SU-DHL-6 (cell line): ENCODE measurements at regions not wholly inside any gene's neighbourhood (a gene's known extent, or its start where the extent isn't known, plus 50 kb on each side); places are given as distances from the start of the nearest gene placed in this dataset.
"Not testable (repeated sequence)": the region's sequence is repeated elsewhere in the genome, so short reads cannot be mapped to it uniquely, and the experiment has no call there.

Experiments used
- H2AFZ ChIP-seq: fragments of 200-600 bp; sonication (generic); 2 replicates; pipeline ENCODE4 v1.6.1; 2014; ENCODE audit warnings: low read depth, mild to moderate bottlenecking, moderate library complexity, mixed read lengths, antibody characterized with exemption, low read length; ENCODE audit not compliant: severe bottlenecking
- H3F3A ChIP-seq: fragments of 200-600 bp; shearing (Covaris generic); 2 replicates; pipeline ENCODE4 v1.6.0; 2016; ENCODE audit warnings: antibody characterized with exemption, mild to moderate bottlenecking; ENCODE audit not compliant: insufficient read depth
- H3K27ac ChIP-seq: fragments of 200-600 bp; sonication (generic); 2 replicates; pipeline ENCODE4 v1.5.1; 2016; ENCODE audit warnings: low read depth, mild to moderate bottlenecking, low read length, moderate library complexity, mixed read lengths
- H3K27me3 ChIP-seq: fragments of 200-600 bp; sonication (generic), shearing (Covaris generic); 2 replicates; pipeline ENCODE4 v1.6.0; 2014; ENCODE audit warnings: mild to moderate bottlenecking, low read length
- H3K36me3 ChIP-seq: fragments of 200-600 bp; sonication (generic); 2 replicates; pipeline ENCODE4 v1.6.1; 2014; ENCODE audit warnings: mild to moderate bottlenecking, low read length, mixed read lengths
- H3K4me2 ChIP-seq: fragments of 300-600, 200-600 bp; shearing (Covaris generic), sonication (generic); 2 replicates; pipeline ENCODE4 v1.6.0; 2014; ENCODE audit warnings: low read length, low read depth, mild to moderate bottlenecking; ENCODE audit not compliant: poor library complexity, severe bottlenecking
- H3K4me3 ChIP-seq: fragments of 200-600 bp; sonication (generic); 2 replicates; pipeline ENCODE4 v1.5.1; 2014; ENCODE audit warnings: antibody characterized with exemption, low read length, mild to moderate bottlenecking, mixed read lengths; ENCODE audit not compliant: insufficient read depth, poor library complexity, severe bottlenecking
- H3K79me2 ChIP-seq: fragments of 200-600 bp; sonication (generic); 2 replicates; pipeline ENCODE4 v1.6.1; 2014; ENCODE audit warnings: mild to moderate bottlenecking, low read length, moderate library complexity; ENCODE audit not compliant: insufficient read depth
- H3K9ac ChIP-seq: fragments of 200-600 bp; sonication (generic); 2 replicates; pipeline ENCODE4 v1.7.0; 2014; ENCODE audit warnings: mild to moderate bottlenecking, low read length
- H3K9me2 ChIP-seq: fragments of 200-600 bp; sonication (generic); replicated peaks from 2 replicates; pipeline ENCODE4 v1.6.1; 2014; ENCODE audit warnings: low read length; ENCODE audit not compliant: insufficient read depth
- H3K9me3 ChIP-seq: fragments of 200-600 bp; sonication (generic); 2 replicates; pipeline ENCODE4 v1.6.1; 2014; ENCODE audit warnings: low read length, mixed read lengths; ENCODE audit not compliant: insufficient read depth
- H4K20me1 ChIP-seq: fragments of 200-600 bp; sonication (generic); 2 replicates; pipeline ENCODE4 v1.6.1; 2014; ENCODE audit warnings: low read depth, mild to moderate bottlenecking, antibody characterized with exemption, low read length, moderate library complexity, mixed read lengths
- CTCF ChIP-seq: fragments of 200-600 bp; sonication (generic); IDR thresholded peaks from one replicate; pipeline ENCODE4 v1.5.1; 2017; ENCODE audit warnings: antibody characterized with exemption, mild to moderate bottlenecking, low read length, moderate library complexity; ENCODE audit not compliant: insufficient read depth, poor library complexity, severe bottlenecking
- EZH2phosphoT487 ChIP-seq: fragments of 200-600 bp; sonication (generic), shearing (Covaris generic); conservative IDR thresholded peaks from 2 replicates; pipeline ENCODE4 v1.6.1; 2018; ENCODE audit warnings: mild to moderate bottlenecking, antibody characterized with exemption, low read length, moderate library complexity, mixed read lengths

- no peak overlapping the region for H3K4me2 ChIP-seq
- no peak overlapping the region for H2AFZ ChIP-seq
- no peaks in the 10 kb centered on the region for H4K20me1 ChIP-seq
- no peaks in the 10 kb centered on the region for H3K79me2 ChIP-seq
- H3K27me3 ChIP-seq, result no peaks in the 10 kb centered on the region
- H3K27ac ChIP-seq, result no peak overlapping the region
- no peaks in the 10 kb centered on the region for H3K9me3 ChIP-seq
- H3K9ac ChIP-seq, result no peak overlapping the region
- H3K36me3 ChIP-seq, result no peaks in the 10 kb centered on the region
- TF ChIP-seq EZH2phosphoT487, result no peak
- no peak for TF ChIP-seq CTCF
- H3K4me3 ChIP-seq, result no peak overlapping the region
- no peaks in the 10 kb centered on the region for H3F3A ChIP-seq
- no peaks in the 10 kb centered on the region for H3K9me2 ChIP-seq
These were observed 204.4 kb upstream of the TRPC4 start for GRCh38 chr13:38073931-38074330.

DNA sequence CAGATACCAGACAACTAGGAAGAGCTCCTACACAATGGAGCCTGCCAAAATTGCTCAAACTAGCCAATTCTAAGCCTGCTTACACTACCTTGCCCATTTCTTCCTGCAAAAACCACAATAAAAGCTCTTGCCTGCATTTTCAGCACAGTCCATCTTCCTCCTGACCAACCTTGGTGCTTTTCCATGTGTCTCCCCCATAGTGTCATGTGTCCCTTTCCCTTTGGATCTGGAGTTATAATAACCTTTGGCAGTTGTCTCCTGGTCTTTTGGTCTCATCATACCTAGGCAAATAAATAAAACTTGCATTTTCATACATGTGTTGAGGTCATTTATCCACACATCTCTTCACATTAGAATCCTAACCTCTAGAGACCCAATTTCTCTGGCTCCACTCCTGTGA, 203.1 kb upstream of the TRPC4 start:
- H4K20me1 ChIP-seq, result no peaks in the 10 kb centered on the region
- TF ChIP-seq EZH2phosphoT487 (no peak), CTCF (no peak)
- no peaks in the 10 kb centered on the region for H3F3A ChIP-seq
- no peaks in the 10 kb centered on the region for H3K36me3 ChIP-seq
- H3K79me2 ChIP-seq, result no peaks in the 10 kb centered on the region
- no peaks in the 10 kb centered on the region for H3K9me3 ChIP-seq
- H3K4me2 ChIP-seq, result no peak overlapping the region
- H3K9ac ChIP-seq, result no peak overlapping the region
- no peaks in the 10 kb centered on the region for H3K9me2 ChIP-seq
- no peak overlapping the region for H2AFZ ChIP-seq
- no peak overlapping the region for H3K27ac ChIP-seq
- no peak overlapping the region for H3K4me3 ChIP-seq
- H3K27me3 ChIP-seq, result no peaks in the 10 kb centered on the region

DNA sequence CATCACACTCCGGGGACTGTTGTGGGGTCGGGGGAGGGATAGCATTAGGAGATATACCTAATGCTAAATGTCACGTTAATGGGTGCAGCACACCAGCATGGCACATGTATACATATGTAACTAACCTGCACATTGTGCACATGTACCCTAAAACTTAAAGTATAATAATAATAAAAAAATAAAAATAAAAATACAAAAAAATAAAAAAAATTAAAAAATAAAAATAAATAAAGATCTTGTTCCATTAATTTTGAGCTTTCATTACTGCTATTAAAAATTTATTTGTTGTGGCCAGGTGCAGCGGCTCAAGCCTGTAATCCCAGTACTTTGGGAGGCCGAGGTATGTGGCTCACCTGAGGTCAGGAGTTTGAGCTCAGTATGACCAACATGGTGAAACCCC, 201.8 kb upstream of the TRPC4 start:
- not testable (repeated sequence) for H4K20me1 ChIP-seq, H3K4me2 ChIP-seq

GRCh38 chr13:38053896-38054295, 184.3 kb upstream of the TRPC4 start:
- no peaks in the 10 kb centered on the region for H4K20me1 ChIP-seq
- no peak for TF ChIP-seq EZH2phosphoT487
- TF ChIP-seq CTCF, result no peak
- no peak overlapping the region for H3K4me3 ChIP-seq
- H3K27me3 ChIP-seq, result no peaks in the 10 kb centered on the region
- no peaks in the 10 kb centered on the region for H3K9me2 ChIP-seq
- H3F3A ChIP-seq, result no peaks in the 10 kb centered on the region
- no peak overlapping the region for H3K9ac ChIP-seq
- peaks cover 4% of the 10 kb centered on the region; the same call in 1 of the 2 replicates for H3K36me3 ChIP-seq
- H3K9me3 ChIP-seq, result peaks cover 4% of the 10 kb centered on the region; the same call in 1 of the 2 replicates
- no peak overlapping the region for H3K4me2 ChIP-seq
- H3K27ac ChIP-seq, result no peak overlapping the region
- no peaks in the 10 kb centered on the region for H3K79me2 ChIP-seq
- H2AFZ ChIP-seq, result peak overlapping the region; percentile 11

More for the DNA sequence above, 201.8 kb upstream of the TRPC4 start:
- not testable (repeated sequence) for H3K27me3 ChIP-seq, H3K9me3 ChIP-seq, H3K9ac ChIP-seq, H2AFZ ChIP-seq, H3K4me3 ChIP-seq, H3K9me2 ChIP-seq, H3F3A ChIP-seq, H3K79me2 ChIP-seq, H3K27ac ChIP-seq, H3K36me3 ChIP-seq
